HepG2 (cell line): ENCODE measurements at regions not wholly inside any gene's neighbourhood (a gene's known extent, or its start where the extent isn't known, plus 50 kb on each side); places are given as distances from the start of the nearest gene placed in this dataset.

Experiments used
- AHR ChIP-seq: IDR thresholded peaks from 2 replicates; pipeline ENCODE4 v1.6.1; 2018; ENCODE audit warnings: missing genetic modification reagents, missing compliant biosample characterization
- KAT8 ChIP-seq: IDR thresholded peaks from 2 replicates; pipeline ENCODE4 v1.6.1; 2016; ENCODE audit warnings: missing genetic modification reagents, missing compliant biosample characterization
- NPAS2 ChIP-seq: sonication (generic); formaldehyde crosslinking; IDR thresholded peaks from 2 replicates; pipeline ENCODE4 v1.8.0; 2022; ENCODE audit warnings: mild to moderate bottlenecking, missing genetic modification reagents, borderline replicate concordance
- RNF2 ChIP-seq: fragments of 450-650 bp; conservative IDR thresholded peaks from 2 replicates; pipeline ENCODE4 v1.6.1; 2016; ENCODE audit warnings: low read depth
- SIN3A ChIP-seq: IDR thresholded peaks from 2 replicates; pipeline ENCODE4 v1.6.1; 2011; ENCODE audit warnings: low read depth, mild to moderate bottlenecking, control low read depth, low read length, borderline replicate concordance

GRCh38 chr5:54626407-54626806, 108.8 kb downstream of the SNX18 start:
- no peak for TF ChIP-seq AHR
- TF ChIP-seq KAT8 (CRISPR knock-in tag): no peak
- TF ChIP-seq SIN3A: no peak
- TF ChIP-seq RNF2: no peak
- no peak for TF ChIP-seq NPAS2 (CRISPR knock-in tag)
